Kidney epithelial cell (primary cell): ENCODE measurements at regions not wholly inside any gene's neighbourhood (a gene's known extent, or its start where the extent isn't known, plus 50 kb on each side); places are given as distances from the start of the nearest gene placed in this dataset.

Experiments used
- DNase-seq: peaks from one replicate; pipeline ENCODE4 v3.0.0-alpha.2; 2010; ENCODE audit warnings: low read depth
- H3K27me3 ChIP-seq: 2 replicates; pipeline ENCODE4 v1.6.0; 2011; ENCODE audit warnings: low read length; ENCODE audit not compliant: control insufficient read depth, insufficient read depth
- H3K36me3 ChIP-seq: 2 replicates; pipeline ENCODE4 v1.5.1; 2011; ENCODE audit warnings: low read length; ENCODE audit not compliant: control insufficient read depth, insufficient read depth
- H3K4me3 ChIP-seq: 2 replicates; pipeline ENCODE4 v1.5.1; 2011; ENCODE audit warnings: low read depth, mild to moderate bottlenecking, control low read depth, low read length
- TF ChIP-seq, protein P1 (sequence below): IDR thresholded peaks from 2 replicates; pipeline ENCODE4 v1.5.1; 2011; ENCODE audit warnings: mild to moderate bottlenecking, moderate library complexity, low read length, control low read depth, inconsistent platforms; ENCODE audit not compliant: insufficient read depth, poor library complexity, severe bottlenecking

DNA sequence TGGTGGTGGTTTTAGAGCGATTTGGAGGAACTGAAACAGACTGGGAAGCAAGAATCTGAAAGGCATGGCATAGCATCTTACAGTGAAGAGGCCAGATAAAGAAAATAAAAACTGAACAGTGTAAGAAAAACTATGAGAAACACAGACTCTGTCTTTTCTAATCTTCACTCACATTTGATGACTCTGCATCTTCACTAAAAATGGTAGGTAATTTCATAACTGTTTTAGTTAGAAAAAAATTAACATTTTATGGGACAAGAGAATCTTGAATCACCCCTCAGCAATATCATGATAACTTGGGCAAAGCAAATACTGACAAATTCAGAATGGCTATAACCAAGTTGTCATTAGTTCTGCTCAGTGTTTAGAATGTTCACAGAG, 812.6 kb downstream of the MCTP2 start:
- Histone ChIP-seq H3K4me3 (no peak overlapping the region), H3K36me3 (no peaks in the 10 kb centered on the region), H3K27me3 (no peaks in the 10 kb centered on the region)
- TF ChIP-seq, protein P1, sequence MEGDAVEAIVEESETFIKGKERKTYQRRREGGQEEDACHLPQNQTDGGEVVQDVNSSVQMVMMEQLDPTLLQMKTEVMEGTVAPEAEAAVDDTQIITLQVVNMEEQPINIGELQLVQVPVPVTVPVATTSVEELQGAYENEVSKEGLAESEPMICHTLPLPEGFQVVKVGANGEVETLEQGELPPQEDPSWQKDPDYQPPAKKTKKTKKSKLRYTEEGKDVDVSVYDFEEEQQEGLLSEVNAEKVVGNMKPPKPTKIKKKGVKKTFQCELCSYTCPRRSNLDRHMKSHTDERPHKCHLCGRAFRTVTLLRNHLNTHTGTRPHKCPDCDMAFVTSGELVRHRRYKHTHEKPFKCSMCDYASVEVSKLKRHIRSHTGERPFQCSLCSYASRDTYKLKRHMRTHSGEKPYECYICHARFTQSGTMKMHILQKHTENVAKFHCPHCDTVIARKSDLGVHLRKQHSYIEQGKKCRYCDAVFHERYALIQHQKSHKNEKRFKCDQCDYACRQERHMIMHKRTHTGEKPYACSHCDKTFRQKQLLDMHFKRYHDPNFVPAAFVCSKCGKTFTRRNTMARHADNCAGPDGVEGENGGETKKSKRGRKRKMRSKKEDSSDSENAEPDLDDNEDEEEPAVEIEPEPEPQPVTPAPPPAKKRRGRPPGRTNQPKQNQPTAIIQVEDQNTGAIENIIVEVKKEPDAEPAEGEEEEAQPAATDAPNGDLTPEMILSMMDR, result no peak
- DNase-seq, result no peak

DNA sequence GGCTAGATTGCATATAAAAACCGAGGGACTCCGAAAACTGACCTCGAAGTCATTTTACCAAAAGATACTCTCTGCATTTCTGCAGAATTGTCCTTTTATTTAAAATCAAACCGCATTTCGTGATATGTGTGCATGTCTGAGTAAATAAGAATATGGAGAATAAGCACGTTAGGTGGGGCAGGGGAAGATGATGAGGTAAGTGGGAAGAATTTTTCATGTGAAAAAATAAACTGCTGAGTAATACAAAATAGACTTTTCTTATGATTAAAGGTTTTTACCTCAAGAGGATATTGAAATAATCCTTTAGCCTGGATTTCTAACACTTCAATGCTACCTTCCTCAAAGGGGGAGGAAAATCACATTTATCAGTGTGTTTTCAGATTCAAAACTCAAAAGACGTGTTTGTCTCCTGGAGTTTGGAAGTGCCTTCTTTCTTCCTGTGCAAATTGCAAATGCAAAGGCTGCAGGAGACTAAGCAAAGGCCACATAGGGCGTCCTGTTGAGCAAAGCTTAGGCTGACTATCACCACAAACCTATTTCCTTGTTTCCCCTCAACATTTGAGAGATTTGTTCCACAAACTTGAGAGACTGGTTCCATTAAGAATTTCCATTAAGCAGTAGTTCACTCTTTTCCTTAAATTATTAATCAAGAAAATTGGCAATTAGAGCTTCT, 813.5 kb downstream of the MCTP2 start:
- DNase-seq, result no peak
- TF ChIP-seq, protein P1, result no peak
- Histone ChIP-seq H3K4me3 (no peak overlapping the region), H3K27me3 (no peaks in the 10 kb centered on the region), H3K36me3 (no peaks in the 10 kb centered on the region)

DNA sequence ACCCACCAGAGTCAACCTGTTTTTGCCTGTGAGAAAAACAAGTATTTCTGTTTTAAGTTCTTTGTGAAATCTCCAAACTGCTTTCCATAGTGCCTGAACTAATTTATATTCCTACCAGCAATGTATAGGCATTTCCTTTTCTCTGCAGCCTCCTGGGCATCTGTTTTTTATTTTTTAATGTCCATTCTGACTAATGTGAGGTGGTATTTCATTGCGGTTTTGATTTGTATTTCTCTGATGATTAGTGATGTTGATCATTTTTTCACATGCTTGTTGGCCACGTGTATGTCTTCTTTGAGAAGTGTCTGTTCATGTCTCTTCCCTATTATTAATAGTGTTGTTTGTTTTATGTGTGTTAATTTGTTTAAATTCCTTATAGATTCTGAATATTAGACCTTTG, 820.5 kb downstream of the MCTP2 start:
- Histone ChIP-seq H3K27me3 (no peaks in the 10 kb centered on the region), H3K36me3 (no peaks in the 10 kb centered on the region), H3K4me3 (no peak overlapping the region)
- TF ChIP-seq, protein P1, result no peak
- DNase-seq, result no peak

DNA sequence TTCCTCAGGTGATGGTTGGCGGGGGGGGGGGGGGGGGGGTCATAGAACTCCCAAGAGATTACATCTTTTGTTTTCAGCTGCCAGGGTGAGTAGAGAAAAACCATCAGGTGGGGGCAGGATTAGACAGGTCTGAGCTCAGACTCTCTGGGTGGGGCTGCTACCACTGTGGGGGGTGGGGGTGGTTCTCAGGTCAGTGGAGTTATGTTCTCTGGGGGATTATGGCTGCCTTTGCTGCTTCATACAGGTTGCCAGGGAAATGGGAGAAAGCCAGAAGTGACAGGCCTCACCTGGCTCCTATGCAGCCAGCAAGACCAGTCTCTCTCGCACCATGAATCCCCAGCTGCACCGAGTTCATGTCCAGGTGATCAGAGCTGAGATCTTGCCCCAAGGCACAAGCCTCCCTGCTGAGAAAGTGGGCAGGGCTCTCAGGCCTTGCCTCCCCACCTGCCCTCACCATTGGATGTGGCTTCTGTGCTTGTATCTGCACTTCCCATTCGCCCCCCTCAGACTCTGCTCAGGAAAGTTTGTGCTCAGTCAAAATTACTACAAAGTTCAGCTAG, 828.1 kb downstream of the MCTP2 start:
- TF ChIP-seq, protein P1, result no peak
- H3K27me3 ChIP-seq, result no peaks in the 10 kb centered on the region
- H3K4me3 ChIP-seq, result no peak overlapping the region
- no peak for DNase-seq
- no peaks in the 10 kb centered on the region for H3K36me3 ChIP-seq

DNA sequence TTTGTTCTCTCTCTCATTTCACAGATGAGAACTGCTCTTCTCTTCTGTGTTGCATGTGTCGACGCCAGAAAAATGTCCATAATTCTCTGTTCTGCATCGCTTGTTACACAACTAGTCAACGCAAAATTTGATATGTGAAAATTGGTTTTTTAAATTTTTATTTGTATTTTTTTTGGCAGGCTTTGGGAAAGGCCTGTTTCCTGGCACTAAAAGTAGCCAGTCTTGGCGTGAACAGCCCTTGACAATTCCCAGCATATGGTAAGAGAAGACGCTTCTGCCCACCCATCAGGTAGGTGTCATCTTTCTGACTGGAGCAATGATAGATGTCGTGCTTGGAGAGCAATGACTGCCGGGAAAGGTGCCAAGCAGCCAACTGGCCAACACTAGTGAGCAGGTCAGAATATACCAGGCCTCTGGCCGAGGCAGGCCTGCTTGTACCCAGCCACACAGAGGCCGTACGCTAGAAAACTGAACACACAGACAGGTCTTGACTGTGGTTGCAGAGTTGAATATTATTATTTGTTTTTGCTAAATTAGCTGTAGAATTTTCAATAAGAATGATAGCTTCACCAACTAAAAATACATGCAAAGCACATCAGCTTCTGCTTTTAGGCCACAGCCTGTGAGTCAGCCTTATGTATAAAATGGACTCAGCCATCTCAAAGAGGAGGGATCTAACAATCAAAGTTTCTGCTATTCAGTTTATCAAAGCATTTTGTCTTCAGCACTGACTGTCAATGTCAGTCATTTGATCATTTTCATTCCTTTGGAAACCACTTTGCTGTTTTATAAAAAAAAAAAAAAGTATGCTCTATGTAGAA, 837.5 kb downstream of the MCTP2 start:
- no peak overlapping the region for H3K4me3 ChIP-seq
- DNase-seq, result no peak
- TF ChIP-seq, protein P1, result no peak
- H3K27me3 ChIP-seq, result no peaks in the 10 kb centered on the region
- H3K36me3 ChIP-seq, result no peaks in the 10 kb centered on the region
